Neutrophil (primary cell): ENCODE measurements at regions not wholly inside any gene's neighbourhood (a gene's known extent, or its start where the extent isn't known, plus 50 kb on each side); places are given as distances from the start of the nearest gene placed in this dataset.
"Not testable (repeated sequence)": the region's sequence is repeated elsewhere in the genome, so short reads cannot be mapped to it uniquely, and the experiment has no call there.

Experiments used
- H3K27ac ChIP-seq: fragments of 200-600 bp; sonication (generic); 2 replicates; pipeline ENCODE4 v1.5.1; 2016; ENCODE audit warnings: mild to moderate bottlenecking, moderate library complexity
- H3K27me3 ChIP-seq: fragments of 200-600 bp; sonication (generic); 2 replicates; pipeline ENCODE4 v1.6.0; 2016; ENCODE audit warnings: mild to moderate bottlenecking
- H3K36me3 ChIP-seq: fragments of 200-600 bp; sonication (generic); 2 replicates; pipeline ENCODE4 v1.5.1; 2017
- H3K4me1 ChIP-seq, 2 experiments: fragments of 200-600 bp in 1 of 2; sonication (generic) in 1 of 2; 1 replicate in 1 of 2; 2 replicates in 1 of 2; pipeline versions ENCODE4 v1.5.1 to v1.6.1; 2013 to 2016; ENCODE audit warnings: low read depth in 1 of 2, low read length in 1 of 2, mild to moderate bottlenecking in 1 of 2, moderate library complexity in 1 of 2; ENCODE audit not compliant: control insufficient read depth in 1 of 2, insufficient read depth in 1 of 2
- H3K4me3 ChIP-seq, 2 experiments: fragments of 200-600 bp in 1 of 2; sonication (generic) in 1 of 2; 1 replicate in 1 of 2; 2 replicates in 1 of 2; pipeline ENCODE4 v1.5.1; 2013 to 2016; ENCODE audit warnings: low read depth in 1 of 2, low read length in 1 of 2, mild to moderate bottlenecking in 1 of 2, moderate library complexity in 1 of 2
- H3K9me3 ChIP-seq: fragments of 200-600 bp; sonication (generic); 2 replicates; pipeline ENCODE4 v1.5.1; 2016
- CTCF ChIP-seq: fragments of 200-600 bp; sonication (generic); IDR thresholded peaks from 2 replicates; pipeline ENCODE4 v1.5.1; 2016; ENCODE audit warnings: antibody characterized with exemption

GRCh38 chr2:60347781-60348180, 205.7 kb downstream of the BCL11A start:
- Histone ChIP-seq H3K36me3 (no peaks in the 10 kb centered on the region), H3K27me3 (no peaks in the 10 kb centered on the region), H3K4me1 (peaks cover 13 to 14% of the 10 kb centered on the region in 2 experiments), H3K9me3 (no peaks in the 10 kb centered on the region), H3K27ac (no peak overlapping the region), H3K4me3 (no peak overlapping the region)
- TF ChIP-seq CTCF = no peak

GRCh38 chr2:60342491-60342890, 211.0 kb downstream of the BCL11A start:
- H3K27me3 ChIP-seq, H3K27ac ChIP-seq, H3K36me3 ChIP-seq, H3K9me3 ChIP-seq, H3K4me3 ChIP-seq, H3K4me1 ChIP-seq: not testable (repeated sequence)

- Histone ChIP-seq H3K36me3 (no peaks in the 10 kb centered on the region), H3K27ac (no peak overlapping the region), H3K4me1 (peaks cover 10 to 11% of the 10 kb centered on the region in 2 experiments), H3K27me3 (no peaks in the 10 kb centered on the region), H3K4me3 (no peak overlapping the region), H3K9me3 (no peaks in the 10 kb centered on the region)
- no peak for TF ChIP-seq CTCF
These were observed 212.3 kb downstream of the BCL11A start for GRCh38 chr2:60341151-60341550.

GRCh38 chr2:60339286-60339685, 214.2 kb downstream of the BCL11A start:
- H3K36me3 ChIP-seq = no peaks in the 10 kb centered on the region
- H3K4me3 ChIP-seq = no peak overlapping the region
- no peak for TF ChIP-seq CTCF
- no peak overlapping the region for H3K27ac ChIP-seq
- H3K9me3 ChIP-seq = no peaks in the 10 kb centered on the region
- no peaks in the 10 kb centered on the region for H3K27me3 ChIP-seq
- H3K4me1 ChIP-seq = peaks cover 28 to 30% of the 10 kb centered on the region in 2 experiments

DNA sequence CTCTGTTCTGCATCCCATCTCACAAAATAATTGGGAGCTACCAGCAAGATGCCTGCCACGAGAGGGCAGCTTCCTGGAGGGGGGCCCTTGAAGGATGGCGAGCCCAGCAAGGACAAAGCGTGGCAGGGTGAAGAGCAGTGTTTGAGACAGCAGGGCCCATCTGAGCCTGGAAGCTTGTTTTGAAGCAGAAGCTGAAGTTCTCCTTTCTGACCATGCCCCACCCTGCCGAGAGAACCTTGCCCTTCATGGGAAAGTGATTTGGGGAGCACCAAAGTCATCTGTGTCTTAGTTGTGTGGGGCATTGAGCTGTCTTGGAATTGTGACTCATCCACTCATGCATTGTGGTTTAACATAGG, 216.3 kb downstream of the BCL11A start:
- Histone ChIP-seq H3K9me3 (no peaks in the 10 kb centered on the region), H3K4me3 (no peak overlapping the region), H3K36me3 (no peaks in the 10 kb centered on the region), H3K4me1 (peaks cover 32 to 33% of the 10 kb centered on the region in 2 experiments), H3K27ac (peak overlapping the region; percentile 61), H3K27me3 (no peaks in the 10 kb centered on the region)
- TF ChIP-seq CTCF = no peak

DNA sequence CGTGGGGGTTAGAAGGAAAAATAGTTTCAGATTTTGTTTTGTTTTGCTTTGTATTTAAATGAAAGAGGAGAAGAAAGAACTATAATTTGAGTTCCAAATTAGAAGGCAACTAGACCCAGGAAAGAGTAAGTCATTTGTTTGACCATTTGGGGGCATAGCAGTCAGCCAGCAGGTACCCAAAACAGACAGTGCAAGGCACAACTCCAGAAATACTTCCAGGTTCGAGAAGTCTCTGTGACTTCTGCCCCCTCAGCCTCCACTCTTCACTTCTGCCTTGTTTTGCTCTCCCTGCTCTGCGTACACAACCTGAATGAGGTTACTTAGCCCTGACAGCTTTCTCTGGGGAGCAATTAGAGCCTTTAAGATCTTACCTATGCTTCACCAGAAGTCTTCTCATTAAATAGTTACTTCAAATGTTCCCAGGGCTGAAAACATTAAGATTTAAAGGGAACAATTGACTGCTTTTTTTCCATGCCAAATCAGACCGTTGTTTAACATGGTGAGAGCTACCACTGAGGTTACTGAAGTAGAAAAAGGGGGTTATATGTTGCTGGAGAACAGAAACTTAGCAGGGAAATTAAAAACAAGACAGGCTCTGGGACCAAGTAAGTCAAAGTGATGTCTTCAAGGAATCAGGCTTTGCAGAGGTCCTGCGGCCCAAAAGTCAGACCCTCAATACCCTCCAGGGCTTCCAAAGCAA, 216.9 kb downstream of the BCL11A start:
- Histone ChIP-seq H3K4me3 (no peak overlapping the region), H3K27ac (peak overlapping the region; percentile 61), H3K4me1 (peaks cover 32 to 33% of the 10 kb centered on the region in 2 experiments), H3K9me3 (no peaks in the 10 kb centered on the region), H3K36me3 (no peaks in the 10 kb centered on the region), H3K27me3 (no peaks in the 10 kb centered on the region)
- no peak for TF ChIP-seq CTCF
